H9 (cell line): ENCODE measurements at regions not wholly inside any gene's neighbourhood (a gene's known extent, or its start where the extent isn't known, plus 50 kb on each side); places are given as distances from the start of the nearest gene placed in this dataset.

Experiments
- DNase-seq: peaks from one replicate; pipeline ENCODE4 v3.0.0-alpha.2; 2017
- H2AFZ ChIP-seq: one replicate; pipeline ENCODE4 v1.6.1; 2013; ENCODE audit warnings: mild to moderate bottlenecking, low read length, control low read depth, moderate library complexity
- H2AK5ac ChIP-seq: 2 replicates; pipeline ENCODE4 v1.6.1; 2013; ENCODE audit warnings: low read length, control low read depth, mixed read lengths; ENCODE audit not compliant: insufficient read length
- H2BK120ac ChIP-seq: one replicate; pipeline ENCODE4 v1.6.1; 2013; ENCODE audit warnings: low read depth, mild to moderate bottlenecking, low read length, control low read depth, inconsistent platforms; ENCODE audit not compliant: poor library complexity, severe bottlenecking
- H2BK12ac ChIP-seq: 2 replicates; pipeline ENCODE4 v1.6.1; 2013; ENCODE audit warnings: low read length, control low read depth, mixed read lengths, low read depth; ENCODE audit not compliant: insufficient read length
- H2BK15ac ChIP-seq: 2 replicates; pipeline ENCODE4 v1.6.1; 2013; ENCODE audit warnings: low read depth, low read length, control low read depth
- H2BK20ac ChIP-seq: one replicate; pipeline ENCODE4 v1.6.1; 2013; ENCODE audit warnings: low read depth, mild to moderate bottlenecking, low read length, control low read depth, inconsistent platforms; ENCODE audit not compliant: poor library complexity, severe bottlenecking
- H2BK5ac ChIP-seq: 2 replicates; pipeline ENCODE4 v1.6.1; 2013; ENCODE audit warnings: low read length, control low read depth, mixed read lengths; ENCODE audit not compliant: insufficient read length
- H3K14ac ChIP-seq: 2 replicates; pipeline ENCODE4 v1.6.1; 2013; ENCODE audit warnings: low read length, control low read depth; ENCODE audit not compliant: insufficient read depth
- H3K18ac ChIP-seq: 2 replicates; pipeline ENCODE4 v1.6.1; 2013; ENCODE audit warnings: low read depth, mild to moderate bottlenecking, mixed read lengths, low read length, control low read depth; ENCODE audit not compliant: insufficient read length
- H3K23ac ChIP-seq: 2 replicates; pipeline ENCODE4 v1.6.1; 2013; ENCODE audit warnings: low read length, control low read depth, mixed read lengths, low read depth; ENCODE audit not compliant: insufficient read length
- H3K23me2 ChIP-seq: 2 replicates; pipeline ENCODE4 v1.6.1; 2013; ENCODE audit warnings: low read depth, mild to moderate bottlenecking, mixed read lengths, low read length, control low read depth; ENCODE audit not compliant: insufficient read length, poor library complexity, severe bottlenecking
- H3K27ac ChIP-seq: 2 replicates; pipeline ENCODE4 v1.5.1; 2013; ENCODE audit warnings: low read length, control low read depth, mixed read lengths, low read depth; ENCODE audit not compliant: insufficient read length
- H3K27me3 ChIP-seq: 2 replicates; pipeline ENCODE4 v1.6.1; 2013; ENCODE audit warnings: low read length, control low read depth, inconsistent platforms; ENCODE audit not compliant: insufficient read depth
- H3K4ac ChIP-seq: 2 replicates; pipeline ENCODE4 v1.6.1; 2013; ENCODE audit warnings: low read depth, mild to moderate bottlenecking, control low read depth, inconsistent platforms, low read length, moderate library complexity
- H3K4me1 ChIP-seq: 2 replicates; pipeline ENCODE4 v1.6.1; 2013; ENCODE audit warnings: low read length, control low read depth, inconsistent platforms; ENCODE audit not compliant: insufficient read depth
- H3K4me2 ChIP-seq: 2 replicates; pipeline ENCODE4 v1.6.1; 2013; ENCODE audit warnings: low read length, control low read depth, mixed read lengths; ENCODE audit not compliant: insufficient read length, insufficient read depth
- H3K56ac ChIP-seq: 2 replicates; pipeline ENCODE4 v1.6.1; 2013; ENCODE audit warnings: low read depth, mild to moderate bottlenecking, mixed read lengths, low read length, control low read depth; ENCODE audit not compliant: insufficient read length
- H3K79me1 ChIP-seq: 2 replicates; pipeline ENCODE4 v1.6.1; 2013; ENCODE audit warnings: low read depth, mild to moderate bottlenecking, moderate library complexity, low read length, control low read depth, inconsistent platforms; ENCODE audit not compliant: insufficient read depth, poor library complexity, severe bottlenecking
- H3K79me2 ChIP-seq: 2 replicates; pipeline ENCODE4 v1.6.1; 2013; ENCODE audit warnings: low read length, control low read depth, inconsistent platforms; ENCODE audit not compliant: insufficient read depth
- H3K9ac ChIP-seq: 2 replicates; pipeline ENCODE4 v1.6.1; 2013; ENCODE audit warnings: low read length, control low read depth, mixed read lengths; ENCODE audit not compliant: insufficient read length; ENCODE audit errors: extremely low read depth
- H3K9me3 ChIP-seq: one replicate; pipeline ENCODE4 v1.6.1; 2013; ENCODE audit warnings: low read depth, low read length, inconsistent platforms; ENCODE audit not compliant: control insufficient read depth
- H3T11ph ChIP-seq: one replicate; pipeline ENCODE4 v1.6.1; 2013; ENCODE audit warnings: mild to moderate bottlenecking, low read length, control low read depth, inconsistent platforms
- H4K20me1 ChIP-seq: one replicate; pipeline ENCODE4 v1.6.1; 2013; ENCODE audit not compliant: control insufficient read depth, insufficient read length, insufficient read depth
- H4K5ac ChIP-seq: 2 replicates; pipeline ENCODE4 v1.6.1; 2013; ENCODE audit warnings: low read depth, mild to moderate bottlenecking, mixed read lengths, low read length, control low read depth; ENCODE audit not compliant: insufficient read length
- H4K8ac ChIP-seq: replicated peaks from 2 replicates; pipeline ENCODE4 v1.6.1; 2013; ENCODE audit warnings: low read length, control low read depth, mixed read lengths, low read depth; ENCODE audit not compliant: insufficient read length
- H4K91ac ChIP-seq: 2 replicates; pipeline ENCODE4 v1.6.1; 2013; ENCODE audit warnings: low read depth, mild to moderate bottlenecking, moderate library complexity, mixed read lengths, low read length, control low read depth; ENCODE audit not compliant: insufficient read length
- H3K27ac Mint-ChIP-seq, 3 experiments: 2 replicates in 2 of 3; 3 replicates in 1 of 3; pipeline ENCODE4 v1.8.0; 2020 to 2021; ENCODE audit warnings: mixed read lengths in 3 of 3, mild to moderate bottlenecking in 1 of 3, moderate library complexity in 1 of 3
- H3K27me3 Mint-ChIP-seq: 2 replicates; pipeline ENCODE4 v1.8.0; 2021; ENCODE audit warnings: low read depth, mild to moderate bottlenecking, moderate library complexity, mixed read lengths
- H3K36me3 Mint-ChIP-seq, 3 experiments: 2 replicates in 2 of 3; 3 replicates in 1 of 3; pipeline ENCODE4 v1.8.0; 2020 to 2021; ENCODE audit warnings: low read depth in 3 of 3, mixed read lengths in 3 of 3; ENCODE audit not compliant: insufficient read depth in 1 of 3
- H3K4me1 Mint-ChIP-seq, 2 experiments: 2 replicates each; pipeline ENCODE4 v1.8.0; 2020; ENCODE audit warnings: mixed read lengths in 2 of 2
- H3K4me3 Mint-ChIP-seq, 2 experiments: 2 replicates in 1 of 2; 3 replicates in 1 of 2; pipeline ENCODE4 v1.8.0; 2020 to 2021; ENCODE audit warnings: mild to moderate bottlenecking in 2 of 2, mixed read lengths in 2 of 2, moderate library complexity in 1 of 2
- H3K9me3 Mint-ChIP-seq, 2 experiments: 2 replicates in 1 of 2; 3 replicates in 1 of 2; pipeline ENCODE4 v1.8.0; 2020; ENCODE audit warnings: mild to moderate bottlenecking in 2 of 2, mixed read lengths in 2 of 2, moderate library complexity in 1 of 2
- CTCF ChIP-seq: fragments of 200-600 bp; sonication (generic); conservative IDR thresholded peaks from 3 replicates; pipeline ENCODE4 v1.8.0; 2021; ENCODE audit warnings: antibody characterized with exemption, mild to moderate bottlenecking
- WGBS: extraction: QIAGEN DNeasy Blood & Tissue Kit; methylation state at CpG from one replicate; pipeline ENCODE4 v1.1.7; 2013; ENCODE audit warnings: missing lambda C conversion rate, low lambda C conversion rate, mixed read lengths; ENCODE audit not compliant: insufficient read length; ENCODE audit errors: extremely low coverage; 5-methylcytosine and 5-hydroxymethylcytosine counted together

- Histone ChIP-seq H2BK15ac (no peak overlapping the region), H3K79me1 (no peaks in the 10 kb centered on the region), H3K23ac (no peak overlapping the region), H3K4me1 (no peaks in the 10 kb centered on the region; the same call in 1 of the 2 replicates), H2BK20ac (no peak overlapping the region), H3K4ac (no peak overlapping the region), H2AFZ (no peak overlapping the region), H3K56ac (no peak overlapping the region), H3T11ph (no peak overlapping the region), H3K18ac (no peak overlapping the region), H3K27me3 (no peaks in the 10 kb centered on the region), H3K79me2 (no peaks in the 10 kb centered on the region), H4K8ac (no peak overlapping the region), H2BK12ac (no peak overlapping the region), H3K9ac (no peak overlapping the region), H3K4me2 (no peak overlapping the region), H2BK5ac (no peak overlapping the region), H3K9me3 (no peaks in the 10 kb centered on the region), H4K5ac (no peak overlapping the region), H3K14ac (no peak overlapping the region), H2AK5ac (no peak overlapping the region), H3K27ac (no peak overlapping the region), H3K23me2 (no peaks in the 10 kb centered on the region), H4K20me1 (no peaks in the 10 kb centered on the region), H4K91ac (no peak overlapping the region), H2BK120ac (no peak overlapping the region)
- Mint-ChIP-seq H3K4me3 (no peak overlapping the region), H3K4me1 (peaks cover 37 to 46% of the 10 kb centered on the region in 2 experiments), H3K9me3 (peaks cover 13 to 23% of the 10 kb centered on the region in 2 experiments), H3K27me3 (no peaks in the 10 kb centered on the region), H3K36me3 (peaks cover 0 to 33% (median 14%) of the 10 kb centered on the region in 3 experiments; a peak in 5 of 7 replicates), H3K27ac (peak overlapping the region in 1 of 3 experiments; percentile 53; a peak in 1 of 7 replicates)
- no peak for DNase-seq
- no peak for TF ChIP-seq CTCF
- WGBS, result no CpG with 5 or more reads among the region's 1 CpG
These were observed 122.1 kb upstream of the PLAAT1 start for GRCh38 chr3:193118907-193119306.
